Thyroid gland (tissue), 4 donors: ENCODE measurements at regions not wholly inside any gene's neighbourhood (a gene's known extent, or its start where the extent isn't known, plus 50 kb on each side); places are given as distances from the start of the nearest gene placed in this dataset.

Experiments used
- CTCF ChIP-seq, 6 experiments: fragments of 200-600 bp in 3 of 6; fragments of 450-650 bp in 3 of 6; sonication (generic) in 3 of 6; IDR thresholded peaks; one replicate each; pipeline ENCODE4 v1.5.1; 2016 to 2019; ENCODE audit warnings: antibody characterized with exemption in 6 of 6, mild to moderate bottlenecking in 2 of 6, inconsistent platforms in 1 of 6, moderate library complexity in 1 of 6
- POLR2A ChIP-seq, 2 donors: fragments of 450-650 bp; IDR thresholded peaks; one replicate each; pipeline ENCODE4 v1.6.1; 2017; ENCODE audit warnings: antibody characterized with exemption in 2 of 2, mild to moderate bottlenecking in 2 of 2, moderate library complexity in 1 of 2

GRCh38 chr2:143877876-143878530, 641.9 kb downstream of the ZEB2 start:
- TF ChIP-seq CTCF (IDR thresholded peaks at IDR 0.05) = no peak
- TF ChIP-seq POLR2A (IDR thresholded peaks at IDR 0.05) = no peak
